ENCODE measurements at regions not wholly inside any gene's neighbourhood (a gene's known extent, or its start where the extent isn't known, plus 50 kb on each side); places are given as distances from the start of the nearest gene placed in this dataset.

- TF ChIP-seq, protein P1, sequence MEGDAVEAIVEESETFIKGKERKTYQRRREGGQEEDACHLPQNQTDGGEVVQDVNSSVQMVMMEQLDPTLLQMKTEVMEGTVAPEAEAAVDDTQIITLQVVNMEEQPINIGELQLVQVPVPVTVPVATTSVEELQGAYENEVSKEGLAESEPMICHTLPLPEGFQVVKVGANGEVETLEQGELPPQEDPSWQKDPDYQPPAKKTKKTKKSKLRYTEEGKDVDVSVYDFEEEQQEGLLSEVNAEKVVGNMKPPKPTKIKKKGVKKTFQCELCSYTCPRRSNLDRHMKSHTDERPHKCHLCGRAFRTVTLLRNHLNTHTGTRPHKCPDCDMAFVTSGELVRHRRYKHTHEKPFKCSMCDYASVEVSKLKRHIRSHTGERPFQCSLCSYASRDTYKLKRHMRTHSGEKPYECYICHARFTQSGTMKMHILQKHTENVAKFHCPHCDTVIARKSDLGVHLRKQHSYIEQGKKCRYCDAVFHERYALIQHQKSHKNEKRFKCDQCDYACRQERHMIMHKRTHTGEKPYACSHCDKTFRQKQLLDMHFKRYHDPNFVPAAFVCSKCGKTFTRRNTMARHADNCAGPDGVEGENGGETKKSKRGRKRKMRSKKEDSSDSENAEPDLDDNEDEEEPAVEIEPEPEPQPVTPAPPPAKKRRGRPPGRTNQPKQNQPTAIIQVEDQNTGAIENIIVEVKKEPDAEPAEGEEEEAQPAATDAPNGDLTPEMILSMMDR (IDR thresholded peaks at IDR 0.05; ENCODE audit: extremely low read depth, insufficient read depth, missing control alignments) = no peak
- in situ Hi-C loops (cut with MboI; ENCODE audit: low pct_unique_long_range_greater_than_20kb, low sequenced_read_pairs, unreplicated experiment) = no loop called here
- DNase-seq (ENCODE audit: low spot score) = no peak
Observed at GRCh38 chr14:81668626-81669274, 135.1 kb upstream of the SEL1L start.

GRCh38 chr14:81669308-81669707 is 135.7 kb upstream of the SEL1L start:
- in situ Hi-C loops (cut with MboI; ENCODE audit: low pct_unique_long_range_greater_than_20kb, low sequenced_read_pairs, unreplicated experiment) = no loop called here
- no peak for DNase-seq (ENCODE audit: low spot score)
- TF ChIP-seq, protein P1 (IDR thresholded peaks at IDR 0.05; ENCODE audit: extremely low read depth, insufficient read depth, missing control alignments) = no peak

- no peak for DNase-seq (ENCODE audit: low spot score)
- TF ChIP-seq, protein P1 (IDR thresholded peaks at IDR 0.05; ENCODE audit: extremely low read depth, insufficient read depth, missing control alignments) = no peak
- in situ Hi-C loops (cut with MboI; ENCODE audit: low pct_unique_long_range_greater_than_20kb, low sequenced_read_pairs, unreplicated experiment) = no loop called here
Observed at GRCh38 chr14:81673930-81674329, 140.3 kb upstream of the SEL1L start.

DNA sequence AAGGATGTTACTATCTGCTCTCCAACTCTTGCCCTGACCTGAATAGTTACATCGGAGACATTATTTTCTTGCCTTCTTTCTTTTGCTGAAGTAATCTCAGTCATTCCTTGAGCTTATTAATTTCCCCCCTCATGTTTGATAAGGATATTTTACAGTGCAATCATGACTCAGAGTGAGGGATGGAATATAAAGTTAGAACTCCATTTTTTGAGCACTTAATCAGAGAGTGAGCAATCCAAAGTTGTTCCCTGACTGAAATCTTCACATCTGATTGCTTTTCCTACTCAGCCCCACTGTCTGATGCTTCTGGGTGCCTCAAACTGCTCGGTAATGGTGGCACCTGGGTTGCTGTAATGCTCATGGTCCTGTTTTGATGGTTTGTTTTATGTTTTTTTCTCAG is 142.7 kb upstream of the SEL1L start:
- no peak for DNase-seq (ENCODE audit: low spot score)
- TF ChIP-seq, protein P1 (IDR thresholded peaks at IDR 0.05; ENCODE audit: extremely low read depth, insufficient read depth, missing control alignments) = no peak
- in situ Hi-C loops (cut with MboI; ENCODE audit: low pct_unique_long_range_greater_than_20kb, low sequenced_read_pairs, unreplicated experiment) = no loop called here

- in situ Hi-C loops (cut with MboI; ENCODE audit: low pct_unique_long_range_greater_than_20kb, low sequenced_read_pairs, unreplicated experiment) = no loop called here
- TF ChIP-seq, protein P1 (IDR thresholded peaks at IDR 0.05; ENCODE audit: extremely low read depth, insufficient read depth, missing control alignments) = no peak
- no peak for DNase-seq (ENCODE audit: low spot score)
Observed at GRCh38 chr14:81676879-81677278, 143.2 kb upstream of the SEL1L start.

GRCh38 chr14:81677736-81678135 is 144.1 kb upstream of the SEL1L start:
- in situ Hi-C loops (cut with MboI; ENCODE audit: low pct_unique_long_range_greater_than_20kb, low sequenced_read_pairs, unreplicated experiment) = no loop called here
- TF ChIP-seq, protein P1 (IDR thresholded peaks at IDR 0.05; ENCODE audit: extremely low read depth, insufficient read depth, missing control alignments) = no peak

More at GRCh38 chr14:81677736-81678135, 144.1 kb upstream of the SEL1L start:
- no peak for DNase-seq (ENCODE audit: low spot score)
